SU-DHL-6 (cell line): ENCODE measurements at regions not wholly inside any gene's neighbourhood (a gene's known extent, or its start where the extent isn't known, plus 50 kb on each side); places are given as distances from the start of the nearest gene placed in this dataset.

Experiments used
- CTCF ChIP-seq: fragments of 200-600 bp; sonication (generic); IDR thresholded peaks from one replicate; pipeline ENCODE4 v1.5.1; 2017; ENCODE audit warnings: antibody characterized with exemption, mild to moderate bottlenecking, low read length, moderate library complexity; ENCODE audit not compliant: insufficient read depth, poor library complexity, severe bottlenecking
- EZH2phosphoT487 ChIP-seq: fragments of 200-600 bp; sonication (generic), shearing (Covaris generic); conservative IDR thresholded peaks from 2 replicates; pipeline ENCODE4 v1.6.1; 2018; ENCODE audit warnings: mild to moderate bottlenecking, antibody characterized with exemption, low read length, moderate library complexity, mixed read lengths

- TF ChIP-seq CTCF (no peak), EZH2phosphoT487 (no peak)
These were observed 356.7 kb upstream of the RPS6KA3 start for GRCh38 chrX:20623448-20623847.
